ENCODE measurements at regions not wholly inside any gene's neighbourhood (a gene's known extent, or its start where the extent isn't known, plus 50 kb on each side); places are given as distances from the start of the nearest gene placed in this dataset.

DNA sequence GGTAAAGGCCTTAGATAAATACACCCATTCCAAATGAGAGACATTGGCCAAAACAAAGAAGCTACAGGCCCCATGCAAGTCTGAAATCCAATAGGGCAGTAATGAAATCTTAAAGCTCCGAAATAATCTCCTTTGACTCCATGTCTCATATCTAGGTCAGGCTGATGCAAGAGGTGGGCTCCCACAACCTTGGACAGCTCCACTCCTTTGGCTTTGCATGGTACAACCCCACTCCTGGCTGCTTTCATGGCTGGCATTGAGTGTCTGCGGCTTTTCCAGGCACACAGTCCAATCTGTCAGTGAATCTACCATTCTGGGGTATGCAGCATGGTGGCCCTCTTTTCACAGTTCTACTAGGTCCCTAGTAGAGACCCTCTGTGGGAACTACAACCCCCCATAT lies 762.5 kb downstream of the LIG4 start:
- Histone ChIP-seq H4K20me1 (ENCODE audit: insufficient read depth) (no peaks in the 10 kb centered on the region), H3K4me1 (ENCODE audit: control insufficient read depth in 1 of 2, insufficient read depth in 2 of 2, low read length in 2 of 2) (no peaks in the 10 kb centered on the region), H3K4me3 (replicated peaks in 1 of 2; ENCODE audit: low read depth in 1 of 2, low read length in 2 of 2) (no peak overlapping the region), H3K9ac (ENCODE audit: low read length) (no peak overlapping the region), H3K27me3 (ENCODE audit: insufficient read depth, low read length) (no peaks in the 10 kb centered on the region), H3K4me2 (ENCODE audit: low read length) (no peak overlapping the region), H3K9me2 (ENCODE audit: insufficient read depth) (no peaks in the 10 kb centered on the region), H3K36me3 (ENCODE audit: control insufficient read depth in 1 of 2, insufficient read depth in 2 of 2, low read length in 2 of 2) (no peaks in the 10 kb centered on the region), H3K27ac (ENCODE audit: low read depth, low read length) (no peak overlapping the region), H3K79me2 (ENCODE audit: insufficient read depth, low read length) (no peaks in the 10 kb centered on the region), H3K9me3 (ENCODE audit: control insufficient read depth in 1 of 2, insufficient read depth in 1 of 2, low read depth in 1 of 2, low read length in 2 of 2) (peaks cover 0 to 20% of the 10 kb centered on the region in 2 experiments; a peak in 2 of 4 replicates), H2AFZ (ENCODE audit: low read depth, low read length, poor library complexity, severe bottlenecking) (no peak overlapping the region)
- ChIA-PET POLR2A (no interaction called here), CTCF (no interaction called here), RAD21 (ENCODE audit: low non-redundant PET in 1 of 2, low total read pairs in 2 of 2, uncharacterized antibody in 2 of 2, unreplicated experiment in 2 of 2) (no interaction called here)
- intact Hi-C loops (cut with micrococcal nuclease): no loop called here
- DNase-seq (ENCODE audit: low read depth, low spot score) (no peak), ATAC-seq (no peak)
- TF ChIP-seq SRF (IDR thresholded peaks at IDR 0.05; ENCODE audit: low read depth) (no peak), CBX3 (IDR thresholded peaks at IDR 0.05; ENCODE audit: low read depth) (no peak), ELF1 (IDR thresholded peaks at IDR 0.05; ENCODE audit: borderline replicate concordance, low read depth) (no peak), ZFX (IDR thresholded peaks at IDR 0.05) (no peak), SIN3A (IDR thresholded peaks at IDR 0.05; ENCODE audit: low read depth) (no peak), JUND (IDR thresholded peaks at IDR 0.05) (no peak), EZH2 (IDR thresholded peaks at IDR 0.05) (no peak), TCF7L2 (IDR thresholded peaks at IDR 0.05; ENCODE audit: borderline replicate concordance, extremely low read depth, insufficient read depth, insufficient read length) (no peak), CEBPB (IDR thresholded peaks at IDR 0.05; ENCODE audit: low read depth) (no peak), FOSL1 (IDR thresholded peaks at IDR 0.05; ENCODE audit: low read depth) (no peak), POLR2AphosphoS5 (IDR thresholded peaks at IDR 0.05; ENCODE audit: low read depth, low read length) (no peak), POLR2A (IDR thresholded peaks at IDR 0.05; ENCODE audit: borderline replicate concordance, extremely low read depth, insufficient read depth, insufficient read length) (no peak), EZH2phosphoT487 (IDR thresholded peaks at IDR 0.05; ENCODE audit: borderline replicate concordance) (no peak), EGR1 (IDR thresholded peaks at IDR 0.05; ENCODE audit: low read depth) (no peak)
- TF ChIP-seq, protein P1, sequence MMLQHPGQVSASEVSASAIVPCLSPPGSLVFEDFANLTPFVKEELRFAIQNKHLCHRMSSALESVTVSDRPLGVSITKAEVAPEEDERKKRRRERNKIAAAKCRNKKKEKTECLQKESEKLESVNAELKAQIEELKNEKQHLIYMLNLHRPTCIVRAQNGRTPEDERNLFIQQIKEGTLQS (IDR thresholded peaks at IDR 0.05): no peak
- TF ChIP-seq, protein P2, sequence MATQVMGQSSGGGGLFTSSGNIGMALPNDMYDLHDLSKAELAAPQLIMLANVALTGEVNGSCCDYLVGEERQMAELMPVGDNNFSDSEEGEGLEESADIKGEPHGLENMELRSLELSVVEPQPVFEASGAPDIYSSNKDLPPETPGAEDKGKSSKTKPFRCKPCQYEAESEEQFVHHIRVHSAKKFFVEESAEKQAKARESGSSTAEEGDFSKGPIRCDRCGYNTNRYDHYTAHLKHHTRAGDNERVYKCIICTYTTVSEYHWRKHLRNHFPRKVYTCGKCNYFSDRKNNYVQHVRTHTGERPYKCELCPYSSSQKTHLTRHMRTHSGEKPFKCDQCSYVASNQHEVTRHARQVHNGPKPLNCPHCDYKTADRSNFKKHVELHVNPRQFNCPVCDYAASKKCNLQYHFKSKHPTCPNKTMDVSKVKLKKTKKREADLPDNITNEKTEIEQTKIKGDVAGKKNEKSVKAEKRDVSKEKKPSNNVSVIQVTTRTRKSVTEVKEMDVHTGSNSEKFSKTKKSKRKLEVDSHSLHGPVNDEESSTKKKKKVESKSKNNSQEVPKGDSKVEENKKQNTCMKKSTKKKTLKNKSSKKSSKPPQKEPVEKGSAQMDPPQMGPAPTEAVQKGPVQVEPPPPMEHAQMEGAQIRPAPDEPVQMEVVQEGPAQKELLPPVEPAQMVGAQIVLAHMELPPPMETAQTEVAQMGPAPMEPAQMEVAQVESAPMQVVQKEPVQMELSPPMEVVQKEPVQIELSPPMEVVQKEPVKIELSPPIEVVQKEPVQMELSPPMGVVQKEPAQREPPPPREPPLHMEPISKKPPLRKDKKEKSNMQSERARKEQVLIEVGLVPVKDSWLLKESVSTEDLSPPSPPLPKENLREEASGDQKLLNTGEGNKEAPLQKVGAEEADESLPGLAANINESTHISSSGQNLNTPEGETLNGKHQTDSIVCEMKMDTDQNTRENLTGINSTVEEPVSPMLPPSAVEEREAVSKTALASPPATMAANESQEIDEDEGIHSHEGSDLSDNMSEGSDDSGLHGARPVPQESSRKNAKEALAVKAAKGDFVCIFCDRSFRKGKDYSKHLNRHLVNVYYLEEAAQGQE (IDR thresholded peaks at IDR 0.05; ENCODE audit: low read depth): no peak
- TF ChIP-seq, protein P3, sequence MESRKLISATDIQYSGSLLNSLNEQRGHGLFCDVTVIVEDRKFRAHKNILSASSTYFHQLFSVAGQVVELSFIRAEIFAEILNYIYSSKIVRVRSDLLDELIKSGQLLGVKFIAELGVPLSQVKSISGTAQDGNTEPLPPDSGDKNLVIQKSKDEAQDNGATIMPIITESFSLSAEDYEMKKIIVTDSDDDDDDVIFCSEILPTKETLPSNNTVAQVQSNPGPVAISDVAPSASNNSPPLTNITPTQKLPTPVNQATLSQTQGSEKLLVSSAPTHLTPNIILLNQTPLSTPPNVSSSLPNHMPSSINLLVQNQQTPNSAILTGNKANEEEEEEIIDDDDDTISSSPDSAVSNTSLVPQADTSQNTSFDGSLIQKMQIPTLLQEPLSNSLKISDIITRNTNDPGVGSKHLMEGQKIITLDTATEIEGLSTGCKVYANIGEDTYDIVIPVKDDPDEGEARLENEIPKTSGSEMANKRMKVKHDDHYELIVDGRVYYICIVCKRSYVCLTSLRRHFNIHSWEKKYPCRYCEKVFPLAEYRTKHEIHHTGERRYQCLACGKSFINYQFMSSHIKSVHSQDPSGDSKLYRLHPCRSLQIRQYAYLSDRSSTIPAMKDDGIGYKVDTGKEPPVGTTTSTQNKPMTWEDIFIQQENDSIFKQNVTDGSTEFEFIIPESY (IDR thresholded peaks at IDR 0.05; ENCODE audit: extremely low read depth, insufficient replicate concordance, low read length): no peak
- TF ChIP-seq, protein P4, sequence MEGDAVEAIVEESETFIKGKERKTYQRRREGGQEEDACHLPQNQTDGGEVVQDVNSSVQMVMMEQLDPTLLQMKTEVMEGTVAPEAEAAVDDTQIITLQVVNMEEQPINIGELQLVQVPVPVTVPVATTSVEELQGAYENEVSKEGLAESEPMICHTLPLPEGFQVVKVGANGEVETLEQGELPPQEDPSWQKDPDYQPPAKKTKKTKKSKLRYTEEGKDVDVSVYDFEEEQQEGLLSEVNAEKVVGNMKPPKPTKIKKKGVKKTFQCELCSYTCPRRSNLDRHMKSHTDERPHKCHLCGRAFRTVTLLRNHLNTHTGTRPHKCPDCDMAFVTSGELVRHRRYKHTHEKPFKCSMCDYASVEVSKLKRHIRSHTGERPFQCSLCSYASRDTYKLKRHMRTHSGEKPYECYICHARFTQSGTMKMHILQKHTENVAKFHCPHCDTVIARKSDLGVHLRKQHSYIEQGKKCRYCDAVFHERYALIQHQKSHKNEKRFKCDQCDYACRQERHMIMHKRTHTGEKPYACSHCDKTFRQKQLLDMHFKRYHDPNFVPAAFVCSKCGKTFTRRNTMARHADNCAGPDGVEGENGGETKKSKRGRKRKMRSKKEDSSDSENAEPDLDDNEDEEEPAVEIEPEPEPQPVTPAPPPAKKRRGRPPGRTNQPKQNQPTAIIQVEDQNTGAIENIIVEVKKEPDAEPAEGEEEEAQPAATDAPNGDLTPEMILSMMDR (IDR thresholded peaks at IDR 0.05 in 2 of 3, conservative IDR thresholded peaks at IDR 0.05 in 1 of 3; ENCODE audit: borderline replicate concordance in 1 of 3, insufficient read depth in 1 of 3, low read depth in 2 of 3, low read length in 2 of 3): no peak
- no TSS peak for BruUV-seq (replicated peaks)
